Small intestine (tissue), 7 donors: ENCODE measurements at regions not wholly inside any gene's neighbourhood (a gene's known extent, or its start where the extent isn't known, plus 50 kb on each side); places are given as distances from the start of the nearest gene placed in this dataset.

Experiments
- DNase-seq, 2 donors: peaks; one replicate each; pipeline versions ENCODE4 v3.0.0 to v3.0.0-alpha.2; 2013
- FAIRE-seq: peaks from 2 replicates; lab custom pipeline; 2012; peaks lifted over from hg19 to GRCh38; lab: Jason Lieb, UNC
- H3K27ac ChIP-seq, 3 donors: one replicate each; pipeline ENCODE4 v1.5.1; 2013; ENCODE audit warnings: low read length in 2 of 3, mild to moderate bottlenecking in 2 of 3, control low read depth in 1 of 3, inconsistent platforms in 1 of 3, low read depth in 1 of 3, moderate library complexity in 1 of 3
- H3K27me3 ChIP-seq, 3 donors: one replicate each; pipeline ENCODE4 v1.6.1; 2013; ENCODE audit warnings: low read length in 3 of 3, inconsistent platforms in 1 of 3; ENCODE audit not compliant: control insufficient read depth in 3 of 3, insufficient read depth in 3 of 3
- H3K36me3 ChIP-seq, 3 donors: one replicate each; pipeline ENCODE4 v1.6.1; 2013; ENCODE audit warnings: low read length in 3 of 3, inconsistent platforms in 1 of 3, low read depth in 1 of 3, mild to moderate bottlenecking in 1 of 3, moderate library complexity in 1 of 3; ENCODE audit not compliant: control insufficient read depth in 3 of 3, insufficient read depth in 2 of 3
- H3K4me1 ChIP-seq, 3 donors: one replicate each; pipeline ENCODE4 v1.6.1; 2013; ENCODE audit warnings: low read length in 2 of 3, inconsistent platforms in 1 of 3, low read depth in 1 of 3, mild to moderate bottlenecking in 1 of 3, moderate library complexity in 1 of 3; ENCODE audit not compliant: control insufficient read depth in 3 of 3, insufficient read depth in 2 of 3
- H3K4me3 ChIP-seq, 3 donors: one replicate each; pipeline ENCODE4 v1.5.1; 2013; ENCODE audit warnings: low read length in 3 of 3, control low read depth in 1 of 3, inconsistent platforms in 1 of 3, low read depth in 1 of 3, mild to moderate bottlenecking in 1 of 3, moderate library complexity in 1 of 3
- H3K9me3 ChIP-seq, 2 donors: one replicate each; pipeline ENCODE4 v1.6.1; 2013; ENCODE audit warnings: low read depth in 1 of 2, low read length in 1 of 2; ENCODE audit not compliant: control insufficient read depth in 2 of 2, insufficient read depth in 1 of 2
- WGBS, 3 donors: extraction: QIAGEN DNeasy Blood & Tissue Kit; methylation state at CpG; one replicate each; pipeline ENCODE4 v1.1.7; 2013; 5-methylcytosine and 5-hydroxymethylcytosine counted together
- donor health status: healthy with polysubstance abuse.
- donor health status: control.
- donor health status: control.
- donor health status: Bipolar disorder and iron deficiency.
- donor health status: healthy.

- no peaks in the 10 kb centered on the region for H3K9me3 ChIP-seq
Measured at GRCh38 chr6:21898107-21898796, 304.7 kb downstream of the SOX4 start.

GRCh38 chr6:21899708-21900107 is 306.2 kb downstream of the SOX4 start:
- 23 to 59% (median 47%) methylated on average over 6 of the region's 6 CpGs for WGBS, 3 donors
- H3K4me1 ChIP-seq = no peaks in the 10 kb centered on the region
- no peak overlapping the region for H3K27ac ChIP-seq
- no peak for DNase-seq
- no peaks in the 10 kb centered on the region for H3K36me3 ChIP-seq
- no peaks in the 10 kb centered on the region for H3K27me3 ChIP-seq
- no peak for FAIRE-seq
- H3K4me3 ChIP-seq = no peak overlapping the region
- no peaks in the 10 kb centered on the region for H3K9me3 ChIP-seq

More at GRCh38 chr6:21898107-21898796, 304.7 kb downstream of the SOX4 start:
- H3K4me3 ChIP-seq = no peak overlapping the region
- H3K4me1 ChIP-seq = no peaks in the 10 kb centered on the region
- H3K36me3 ChIP-seq = no peaks in the 10 kb centered on the region
- no peaks in the 10 kb centered on the region for H3K27me3 ChIP-seq
- H3K27ac ChIP-seq = no peak overlapping the region
- no peak for FAIRE-seq
- 82 to 86% (median 82%) methylated on average over 5 of the region's 5 CpGs for WGBS, 3 donors
- DNase-seq = no peak

- FAIRE-seq (no peak), DNase-seq (no peak)
- 77 to 90% (median 87%) methylated on average over 2 of the region's 2 CpGs for WGBS, 3 donors
- Histone ChIP-seq H3K9me3 (no peaks in the 10 kb centered on the region), H3K4me1 (no peaks in the 10 kb centered on the region), H3K27ac (no peak overlapping the region), H3K27me3 (no peaks in the 10 kb centered on the region), H3K4me3 (no peak overlapping the region), H3K36me3 (no peaks in the 10 kb centered on the region)
Measured at GRCh38 chr6:21900730-21901129, 307.2 kb downstream of the SOX4 start.

GRCh38 chr6:21902628-21903169 is 309.1 kb downstream of the SOX4 start:
- Histone ChIP-seq H3K27me3 (no peaks in the 10 kb centered on the region), H3K36me3 (no peaks in the 10 kb centered on the region), H3K4me1 (no peaks in the 10 kb centered on the region), H3K9me3 (no peaks in the 10 kb centered on the region), H3K4me3 (no peak overlapping the region), H3K27ac (no peak overlapping the region)
- DNase-seq = no peak
- no peak for FAIRE-seq
- 82 to 89% (median 88%) methylated on average over 7 of the region's 7 CpGs for WGBS, 3 donors

GRCh38 chr6:21905531-21905930 is 312.0 kb downstream of the SOX4 start:
- H3K36me3 ChIP-seq = no peaks in the 10 kb centered on the region
- H3K27ac ChIP-seq = no peak overlapping the region
- 60 to 75% (median 63%) methylated on average over 2 of the region's 2 CpGs for WGBS, 3 donors
- no peak overlapping the region for H3K4me3 ChIP-seq
- H3K9me3 ChIP-seq = no peaks in the 10 kb centered on the region
- H3K27me3 ChIP-seq = no peaks in the 10 kb centered on the region
- no peak for FAIRE-seq
- H3K4me1 ChIP-seq = no peaks in the 10 kb centered on the region
- DNase-seq = no peak

- Histone ChIP-seq H3K9me3 (no peaks in the 10 kb centered on the region), H3K36me3 (no peaks in the 10 kb centered on the region), H3K4me3 (no peak overlapping the region), H3K27me3 (no peaks in the 10 kb centered on the region), H3K27ac (no peak overlapping the region), H3K4me1 (no peaks in the 10 kb centered on the region)
- FAIRE-seq (no peak), DNase-seq (no peak)
Measured at GRCh38 chr6:21906826-21907225, 313.3 kb downstream of the SOX4 start.

- no peak for DNase-seq
- FAIRE-seq = no peak
- H3K4me1 ChIP-seq = no peaks in the 10 kb centered on the region
- no peaks in the 10 kb centered on the region for H3K36me3 ChIP-seq
- no peaks in the 10 kb centered on the region for H3K9me3 ChIP-seq
- WGBS, 3 donors = 81 to 93% (median 88%) methylated on average over 4 of the region's 4 CpGs
- H3K27me3 ChIP-seq = no peaks in the 10 kb centered on the region
- H3K4me3 ChIP-seq = no peak overlapping the region
- no peak overlapping the region for H3K27ac ChIP-seq
Measured at GRCh38 chr6:21907291-21907690, 313.7 kb downstream of the SOX4 start.

GRCh38 chr6:21908161-21908848 is 314.8 kb downstream of the SOX4 start:
- no peak for DNase-seq
- no peak for FAIRE-seq
- 69 to 85% (median 74%) methylated on average over 5 of the region's 5 CpGs for WGBS, 3 donors

More at GRCh38 chr6:21908161-21908848, 314.8 kb downstream of the SOX4 start:
- no peak overlapping the region for H3K27ac ChIP-seq
- H3K4me3 ChIP-seq = no peak overlapping the region
- H3K36me3 ChIP-seq = no peaks in the 10 kb centered on the region
- no peaks in the 10 kb centered on the region for H3K9me3 ChIP-seq
- no peaks in the 10 kb centered on the region for H3K27me3 ChIP-seq
- H3K4me1 ChIP-seq = no peaks in the 10 kb centered on the region
